ENCODE measurements at regions not wholly inside any gene's neighbourhood (a gene's known extent, or its start where the extent isn't known, plus 50 kb on each side); places are given as distances from the start of the nearest gene placed in this dataset.

DNA sequence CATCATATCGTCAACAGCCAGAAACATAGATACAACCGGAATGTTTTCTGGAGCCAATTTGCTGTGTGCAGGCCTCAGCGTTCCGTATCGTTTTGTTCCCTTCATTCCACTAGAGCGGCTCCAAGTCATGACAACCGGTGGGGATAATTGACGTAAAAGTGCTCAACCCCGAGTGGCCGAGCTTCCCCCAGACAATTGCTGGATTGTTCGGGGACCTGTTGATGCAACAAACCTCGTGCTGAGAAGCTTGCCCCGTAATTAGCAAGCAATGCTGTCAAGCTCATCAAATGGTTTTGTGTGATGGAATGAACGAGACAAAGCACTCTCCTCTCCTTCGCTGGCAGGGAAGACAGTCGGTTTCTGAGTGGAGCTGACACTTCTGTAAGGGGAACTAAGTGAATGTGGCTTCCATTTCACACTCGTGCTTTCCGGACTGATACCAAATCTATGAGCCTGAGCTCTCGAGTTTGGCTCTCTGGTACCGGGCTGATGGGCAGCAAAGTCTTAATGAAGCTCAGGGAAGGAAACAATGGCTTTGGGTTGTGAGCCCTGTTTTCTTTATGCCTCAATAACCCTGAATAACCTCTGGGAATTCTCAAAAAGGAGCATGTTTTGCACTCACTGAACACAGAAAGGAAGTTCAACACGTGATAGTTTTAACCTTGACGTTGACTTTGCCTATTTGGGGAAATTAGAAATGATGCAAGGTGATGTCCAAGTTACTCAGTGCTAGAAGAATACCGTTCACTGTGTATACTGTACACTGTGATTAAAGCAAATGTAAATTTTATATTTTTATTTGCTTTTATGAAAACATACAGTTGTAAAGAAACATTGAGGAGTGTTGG lies 220.5 kb downstream of the BAMBI start:
- intact Hi-C loops (cut with DNase I) = loop anchor here in 2 of 10 donors (2.0 to 10.0 kb wide), 3 partner anchors 89 to 223 kb away; partner anchors contain the start of gene BAMBI (in 1 of the 2)
- peaks cover 0 to 4% (median 0%) of the 10 kb centered on the region in 9 donors for H3K27me3 ChIP-seq
- H3K27ac ChIP-seq = peak overlapping the region; percentile 3 to 80 (median 61)
- 29 to 43% (median 37%) methylated on average over 23 of the region's 23 CpGs for WGBS, 4 donors
- DNase-seq (peak in 4 of 5 donors; percentile 29 to 77 (median 60)), ATAC-seq (peak; percentile 95 to 97 (median 96))
- peaks cover 0 to 9% (median 0%) of the 10 kb centered on the region in 12 donors for H3K4me1 ChIP-seq
- no peaks in the 10 kb centered on the region for H3K9me3 ChIP-seq
- no peaks in the 10 kb centered on the region for H3K36me3 ChIP-seq
- peak overlapping the region in 1 of 12 donors; percentile 5 for H3K4me3 ChIP-seq
- TF ChIP-seq POLR2A (IDR thresholded peaks at IDR 0.05) = no peak
- TF ChIP-seq, protein P1, sequence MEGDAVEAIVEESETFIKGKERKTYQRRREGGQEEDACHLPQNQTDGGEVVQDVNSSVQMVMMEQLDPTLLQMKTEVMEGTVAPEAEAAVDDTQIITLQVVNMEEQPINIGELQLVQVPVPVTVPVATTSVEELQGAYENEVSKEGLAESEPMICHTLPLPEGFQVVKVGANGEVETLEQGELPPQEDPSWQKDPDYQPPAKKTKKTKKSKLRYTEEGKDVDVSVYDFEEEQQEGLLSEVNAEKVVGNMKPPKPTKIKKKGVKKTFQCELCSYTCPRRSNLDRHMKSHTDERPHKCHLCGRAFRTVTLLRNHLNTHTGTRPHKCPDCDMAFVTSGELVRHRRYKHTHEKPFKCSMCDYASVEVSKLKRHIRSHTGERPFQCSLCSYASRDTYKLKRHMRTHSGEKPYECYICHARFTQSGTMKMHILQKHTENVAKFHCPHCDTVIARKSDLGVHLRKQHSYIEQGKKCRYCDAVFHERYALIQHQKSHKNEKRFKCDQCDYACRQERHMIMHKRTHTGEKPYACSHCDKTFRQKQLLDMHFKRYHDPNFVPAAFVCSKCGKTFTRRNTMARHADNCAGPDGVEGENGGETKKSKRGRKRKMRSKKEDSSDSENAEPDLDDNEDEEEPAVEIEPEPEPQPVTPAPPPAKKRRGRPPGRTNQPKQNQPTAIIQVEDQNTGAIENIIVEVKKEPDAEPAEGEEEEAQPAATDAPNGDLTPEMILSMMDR (IDR thresholded peaks at IDR 0.05) = no peak

DNA sequence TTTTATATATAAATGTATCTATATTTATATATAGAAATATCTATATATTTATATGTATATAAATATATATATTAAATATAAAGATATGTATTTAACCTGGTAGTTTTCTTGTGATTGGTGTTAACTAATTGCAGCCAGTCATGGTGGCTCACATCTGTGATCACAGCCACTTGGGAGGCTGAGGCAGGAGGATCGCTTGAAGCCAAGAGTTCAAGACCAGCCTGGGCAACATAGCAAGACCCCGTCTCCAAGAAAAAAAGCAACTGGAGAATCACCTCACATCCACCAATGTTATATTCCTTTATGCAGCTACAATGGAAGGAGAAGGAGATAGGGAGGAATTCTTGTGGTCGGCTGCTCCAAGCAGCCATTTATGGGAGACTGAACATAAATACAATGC lies 224.9 kb downstream of the BAMBI start:
- no peaks in the 10 kb centered on the region for H3K36me3 ChIP-seq
- H3K27ac ChIP-seq = no peak overlapping the region
- peaks cover 0 to 9% (median 0%) of the 10 kb centered on the region in 12 donors for H3K4me1 ChIP-seq
- TF ChIP-seq POLR2A (IDR thresholded peaks at IDR 0.05) = no peak
- TF ChIP-seq, protein P1 (IDR thresholded peaks at IDR 0.05) = no peak
- H3K4me3 ChIP-seq = no peak overlapping the region
- intact Hi-C loops (cut with DNase I) = no loop called here
- WGBS, 4 donors = 78 to 97% (median 94%) methylated on average over 3 of the region's 3 CpGs
- ATAC-seq (no peak), DNase-seq (no peak)
- H3K9me3 ChIP-seq = no peaks in the 10 kb centered on the region
- H3K27me3 ChIP-seq = peaks cover 0 to 4% (median 0%) of the 10 kb centered on the region in 9 donors

DNA sequence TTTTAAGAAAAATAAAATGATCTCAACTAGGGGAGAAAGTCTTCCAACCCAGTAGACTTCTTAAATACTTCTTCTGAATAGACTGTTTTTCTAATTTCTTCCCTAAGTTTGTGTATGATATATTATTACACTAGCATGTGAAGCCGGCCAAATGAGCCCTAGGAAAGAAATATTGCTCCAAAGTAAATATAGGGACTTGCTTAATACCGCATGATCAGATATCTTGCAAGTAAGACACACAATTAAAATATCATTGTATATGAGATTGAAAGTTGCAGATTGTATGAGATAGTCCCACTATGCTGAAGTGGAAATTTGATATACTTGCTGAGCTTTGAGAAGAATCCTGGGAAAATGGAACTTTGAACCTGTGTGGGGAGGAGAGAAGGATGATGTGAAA lies 225.7 kb downstream of the BAMBI start:
- 71 to 84% (median 81%) methylated on average over 2 of the region's 2 CpGs for WGBS, 4 donors
- Histone ChIP-seq H3K4me1 (peaks cover 0 to 3% (median 0%) of the 10 kb centered on the region in 12 donors), H3K27me3 (peaks cover 0 to 4% (median 0%) of the 10 kb centered on the region in 9 donors), H3K36me3 (no peaks in the 10 kb centered on the region), H3K4me3 (no peak overlapping the region), H3K9me3 (no peaks in the 10 kb centered on the region), H3K27ac (no peak overlapping the region)
- TF ChIP-seq, protein P1 (IDR thresholded peaks at IDR 0.05) = no peak
- no peak for TF ChIP-seq POLR2A (IDR thresholded peaks at IDR 0.05)
- ATAC-seq (no peak), DNase-seq (no peak)
- intact Hi-C loops (cut with DNase I) = no loop called here

DNA sequence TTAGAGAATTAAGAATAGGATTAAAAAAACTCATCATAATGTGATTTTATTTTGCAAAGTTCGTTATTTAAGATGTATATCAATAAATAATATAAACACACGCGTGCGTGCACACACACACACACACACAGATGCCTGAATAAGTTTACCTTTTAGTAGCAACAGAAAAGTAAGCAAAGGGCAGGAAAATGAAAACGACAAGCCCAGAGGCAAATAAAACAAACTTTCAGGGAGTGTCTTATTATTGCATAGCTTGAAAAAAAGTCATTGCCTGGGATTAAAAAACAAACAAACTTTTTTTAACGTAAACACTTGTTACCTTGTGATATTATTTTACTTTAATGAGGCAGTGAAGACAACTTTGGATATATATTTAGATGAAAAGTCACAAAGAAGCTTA lies 226.4 kb downstream of the BAMBI start:
- ATAC-seq = no peak
- TF ChIP-seq, protein P1 (IDR thresholded peaks at IDR 0.05) = no peak
- TF ChIP-seq POLR2A (IDR thresholded peaks at IDR 0.05) = no peak
- WGBS, 4 donors = 83 to 91% (median 84%) methylated on average over 6 of the region's 6 CpGs

More for the DNA sequence above, 226.4 kb downstream of the BAMBI start:
- H3K4me1 ChIP-seq = no peaks in the 10 kb centered on the region
- H3K27me3 ChIP-seq = peaks cover 0 to 4% (median 0%) of the 10 kb centered on the region in 9 donors
- no peak overlapping the region for H3K27ac ChIP-seq
- DNase-seq = no peak
- no peaks in the 10 kb centered on the region for H3K9me3 ChIP-seq
- no peak overlapping the region for H3K4me3 ChIP-seq
- H3K36me3 ChIP-seq = no peaks in the 10 kb centered on the region
- intact Hi-C loops (cut with DNase I) = no loop called here

Measured in heart left ventricle (tissue), 16 donors.